ENCODE measurements at regions not wholly inside any gene's neighbourhood (a gene's known extent, or its start where the extent isn't known, plus 50 kb on each side); places are given as distances from the start of the nearest gene placed in this dataset.
"Not testable (repeated sequence)": the region's sequence is repeated elsewhere in the genome, so short reads cannot be mapped to it uniquely, and the experiment has no call there.

GRCh38 chr6:169975286-169975685 is 223.9 kb downstream of the ERMARD start:
- no peak overlapping the region for H3K4me3 ChIP-seq (ENCODE audit: control insufficient read depth, low read depth, low read length)
- DNase-seq (ENCODE audit: low read depth) = no peak
- no peak for TF ChIP-seq CTCF (conservative IDR thresholded peaks at IDR 0.05; ENCODE audit: control insufficient read depth, insufficient read depth, low read depth, low read length)

GRCh38 chr6:169974663-169975062 is 223.2 kb downstream of the ERMARD start:
- no peak for TF ChIP-seq CTCF (conservative IDR thresholded peaks at IDR 0.05; ENCODE audit: control insufficient read depth, insufficient read depth, low read depth, low read length)
- no peak overlapping the region for H3K4me3 ChIP-seq (ENCODE audit: control insufficient read depth, low read depth, low read length)
- DNase-seq (ENCODE audit: low read depth) = no peak

GRCh38 chr6:169973588-169974467 is 222.4 kb downstream of the ERMARD start:
- DNase-seq (ENCODE audit: low read depth); H3K4me3 ChIP-seq (ENCODE audit: control insufficient read depth, low read depth, low read length): not testable (repeated sequence)

- DNase-seq (ENCODE audit: low read depth) = no peak
- TF ChIP-seq CTCF (conservative IDR thresholded peaks at IDR 0.05; ENCODE audit: control insufficient read depth, insufficient read depth, low read depth, low read length) = no peak
- H3K4me3 ChIP-seq (ENCODE audit: control insufficient read depth, low read depth, low read length) = no peak overlapping the region
Measured at GRCh38 chr6:169972736-169973135, 221.3 kb downstream of the ERMARD start.

- H3K4me3 ChIP-seq (ENCODE audit: control insufficient read depth, low read depth, low read length) = no peak overlapping the region
- no peak for DNase-seq (ENCODE audit: low read depth)
- TF ChIP-seq CTCF (conservative IDR thresholded peaks at IDR 0.05; ENCODE audit: control insufficient read depth, insufficient read depth, low read depth, low read length) = no peak
Measured at GRCh38 chr6:169972101-169972651, 220.8 kb downstream of the ERMARD start.

GRCh38 chr6:169971081-169971861 is 219.8 kb downstream of the ERMARD start:
- DNase-seq (ENCODE audit: low read depth) = no peak
- no peak for TF ChIP-seq CTCF (conservative IDR thresholded peaks at IDR 0.05; ENCODE audit: control insufficient read depth, insufficient read depth, low read depth, low read length)
- H3K4me3 ChIP-seq (ENCODE audit: control insufficient read depth, low read depth, low read length) = no peak overlapping the region

All from fibroblast of mammary gland (primary cell).